ENCODE measurements at regions not wholly inside any gene's neighbourhood (a gene's known extent, or its start where the extent isn't known, plus 50 kb on each side); places are given as distances from the start of the nearest gene placed in this dataset.

- Histone ChIP-seq H3K27ac (no peak overlapping the region), H3K27me3 (no peaks in the 10 kb centered on the region), H3K36me3 (no peaks in the 10 kb centered on the region), H3K9me3 (no peaks in the 10 kb centered on the region), H3K4me3 (ENCODE audit: low read depth in 1 of 2, low read length in 1 of 2) (no peak overlapping the region), H3K4me1 (ENCODE audit: control insufficient read depth in 1 of 2, insufficient read depth in 1 of 2, low read depth in 1 of 2, low read length in 1 of 2) (no peaks in the 10 kb centered on the region)
- TF ChIP-seq CTCF (IDR thresholded peaks at IDR 0.05): no peak
Observed at GRCh38 chr6:125477844-125478243, 176.1 kb upstream of the HDDC2 start.

- Histone ChIP-seq H3K4me1 (ENCODE audit: control insufficient read depth in 1 of 2, insufficient read depth in 1 of 2, low read depth in 1 of 2, low read length in 1 of 2) (no peaks in the 10 kb centered on the region), H3K4me3 (ENCODE audit: low read depth in 1 of 2, low read length in 1 of 2) (no peak overlapping the region), H3K9me3 (no peaks in the 10 kb centered on the region), H3K27me3 (no peaks in the 10 kb centered on the region), H3K27ac (no peak overlapping the region), H3K36me3 (no peaks in the 10 kb centered on the region)
- TF ChIP-seq CTCF (IDR thresholded peaks at IDR 0.05): no peak
Observed at GRCh38 chr6:125480146-125480545, 178.4 kb upstream of the HDDC2 start.

GRCh38 chr6:125480571-125480970, 178.8 kb upstream of the HDDC2 start:
- H3K4me3 ChIP-seq (ENCODE audit: low read depth in 1 of 2, low read length in 1 of 2): no peak overlapping the region
- no peaks in the 10 kb centered on the region for H3K9me3 ChIP-seq
- no peaks in the 10 kb centered on the region for H3K36me3 ChIP-seq
- no peak for TF ChIP-seq CTCF (IDR thresholded peaks at IDR 0.05)
- no peaks in the 10 kb centered on the region for H3K4me1 ChIP-seq (ENCODE audit: control insufficient read depth in 1 of 2, insufficient read depth in 1 of 2, low read depth in 1 of 2, low read length in 1 of 2)
- no peaks in the 10 kb centered on the region for H3K27me3 ChIP-seq
- no peak overlapping the region for H3K27ac ChIP-seq

- H3K27ac ChIP-seq: no peak overlapping the region
- no peaks in the 10 kb centered on the region for H3K27me3 ChIP-seq
- H3K9me3 ChIP-seq: no peaks in the 10 kb centered on the region
- no peaks in the 10 kb centered on the region for H3K36me3 ChIP-seq
- H3K4me1 ChIP-seq (ENCODE audit: control insufficient read depth in 1 of 2, insufficient read depth in 1 of 2, low read depth in 1 of 2, low read length in 1 of 2): no peaks in the 10 kb centered on the region
- no peak overlapping the region for H3K4me3 ChIP-seq (ENCODE audit: low read depth in 1 of 2, low read length in 1 of 2)
- TF ChIP-seq CTCF (IDR thresholded peaks at IDR 0.05): no peak
Observed at GRCh38 chr6:125481056-125481455, 179.3 kb upstream of the HDDC2 start.

- Histone ChIP-seq H3K27ac (no peak overlapping the region), H3K4me3 (ENCODE audit: low read depth in 1 of 2, low read length in 1 of 2) (no peak overlapping the region), H3K4me1 (ENCODE audit: control insufficient read depth in 1 of 2, insufficient read depth in 1 of 2, low read depth in 1 of 2, low read length in 1 of 2) (no peaks in the 10 kb centered on the region), H3K9me3 (no peaks in the 10 kb centered on the region), H3K36me3 (no peaks in the 10 kb centered on the region), H3K27me3 (no peaks in the 10 kb centered on the region)
- TF ChIP-seq CTCF (IDR thresholded peaks at IDR 0.05): no peak
Observed at GRCh38 chr6:125485757-125486156, 184.0 kb upstream of the HDDC2 start.

- Histone ChIP-seq H3K4me3 (ENCODE audit: low read depth in 1 of 2, low read length in 1 of 2) (no peak overlapping the region), H3K4me1 (ENCODE audit: control insufficient read depth in 1 of 2, insufficient read depth in 1 of 2, low read depth in 1 of 2, low read length in 1 of 2) (no peaks in the 10 kb centered on the region), H3K9me3 (no peaks in the 10 kb centered on the region), H3K27ac (no peak overlapping the region), H3K36me3 (no peaks in the 10 kb centered on the region), H3K27me3 (no peaks in the 10 kb centered on the region)
- TF ChIP-seq CTCF (IDR thresholded peaks at IDR 0.05): no peak
Observed at GRCh38 chr6:125486881-125487280, 185.1 kb upstream of the HDDC2 start.

Data from neutrophil (primary cell).